Astrocyte (in vitro differentiated cells and primary cell): ENCODE measurements at regions not wholly inside any gene's neighbourhood (a gene's known extent, or its start where the extent isn't known, plus 50 kb on each side); places are given as distances from the start of the nearest gene placed in this dataset.

Experiments used
- DNase-seq: peaks from one replicate; pipeline ENCODE4 v3.0.0-alpha.2; 2010; ENCODE audit warnings: low read depth
- FAIRE-seq: peaks from 2 replicates; lab custom pipeline; 2011; peaks lifted over from hg19 to GRCh38; lab: Jason Lieb, UNC
- H2AFZ ChIP-seq: 2 replicates; pipeline ENCODE4 v1.6.0; 2012; ENCODE audit warnings: low read depth, low read length, inconsistent platforms
- H3K27ac ChIP-seq: 2 replicates; pipeline ENCODE4 v1.5.1; 2011; ENCODE audit warnings: low read depth, low read length, inconsistent platforms
- H3K27me3 ChIP-seq: 2 replicates; pipeline ENCODE4 v1.6.0; 2011; ENCODE audit warnings: low read length, inconsistent platforms; ENCODE audit not compliant: insufficient read depth
- H3K36me3 ChIP-seq: 2 replicates; pipeline ENCODE4 v1.5.1; 2011; ENCODE audit warnings: low read length, inconsistent platforms; ENCODE audit not compliant: insufficient read depth
- H3K4me1 ChIP-seq: 2 replicates; pipeline ENCODE4 v1.5.1; 2011; ENCODE audit warnings: low read length, inconsistent platforms; ENCODE audit not compliant: insufficient read depth
- H3K4me2 ChIP-seq: 2 replicates; pipeline ENCODE4 v1.6.0; 2012; ENCODE audit warnings: low read length, inconsistent platforms
- H3K4me3 ChIP-seq: 2 replicates; pipeline ENCODE4 v1.5.1; 2011; ENCODE audit warnings: low read depth, mild to moderate bottlenecking, low read length, inconsistent platforms; ENCODE audit not compliant: insufficient read depth
- H3K79me2 ChIP-seq: 2 replicates; pipeline ENCODE4 v1.6.0; 2012; ENCODE audit warnings: mild to moderate bottlenecking, low read length, inconsistent platforms; ENCODE audit not compliant: insufficient read depth
- H3K9ac ChIP-seq: 2 replicates; pipeline ENCODE4 v1.6.0; 2012; ENCODE audit warnings: mild to moderate bottlenecking, low read length, inconsistent platforms
- H3K9me3 ChIP-seq: 2 replicates; pipeline ENCODE4 v1.5.1; 2012; ENCODE audit warnings: low read depth, mild to moderate bottlenecking, low read length, inconsistent platforms; ENCODE audit not compliant: insufficient read depth
- H4K20me1 ChIP-seq: 2 replicates; pipeline ENCODE4 v1.6.0; 2012; ENCODE audit warnings: low read length, inconsistent platforms; ENCODE audit not compliant: insufficient read depth
- H3K27ac Mint-ChIP-seq: one replicate; pipeline ENCODE4 v1.8.0; 2021; ENCODE audit warnings: mild to moderate bottlenecking, mixed read lengths; ENCODE audit not compliant: unreplicated experiment
- H3K27me3 Mint-ChIP-seq: one replicate; pipeline ENCODE4 v1.8.0; 2021; ENCODE audit warnings: low read depth, mixed read lengths; ENCODE audit not compliant: unreplicated experiment
- H3K36me3 Mint-ChIP-seq: one replicate; pipeline ENCODE4 v1.8.0; 2021; ENCODE audit warnings: low read depth, mixed read lengths; ENCODE audit not compliant: unreplicated experiment
- H3K4me1 Mint-ChIP-seq: one replicate; pipeline ENCODE4 v1.8.0; 2021; ENCODE audit warnings: low read depth, mixed read lengths; ENCODE audit not compliant: unreplicated experiment
- H3K4me3 Mint-ChIP-seq: one replicate; pipeline ENCODE4 v1.8.0; 2021; ENCODE audit warnings: mild to moderate bottlenecking, moderate library complexity, mixed read lengths; ENCODE audit not compliant: unreplicated experiment
- H3K9me3 Mint-ChIP-seq: one replicate; pipeline ENCODE4 v1.8.0; 2021; ENCODE audit warnings: mild to moderate bottlenecking, mixed read lengths; ENCODE audit not compliant: unreplicated experiment
- CTCF ChIP-seq: IDR thresholded peaks from 2 replicates; pipeline ENCODE4 v1.5.1; 2011; ENCODE audit warnings: low read depth, mild to moderate bottlenecking, inconsistent platforms, low read length, moderate library complexity; ENCODE audit not compliant: insufficient read depth
- EZH2 ChIP-seq: IDR thresholded peaks from 2 replicates; pipeline ENCODE4 v1.6.1; 2012; ENCODE audit warnings: mild to moderate bottlenecking, low read length, inconsistent platforms; ENCODE audit not compliant: insufficient read depth

- H3K9me3 ChIP-seq = peaks cover 4% of the 10 kb centered on the region
- no peak overlapping the region for H3K27ac Mint-ChIP-seq
- no peak overlapping the region for H3K9ac ChIP-seq
- no peaks in the 10 kb centered on the region for H3K79me2 ChIP-seq
- H3K4me3 Mint-ChIP-seq = no peak overlapping the region
- FAIRE-seq = no peak
- H3K27me3 ChIP-seq = no peaks in the 10 kb centered on the region
- H2AFZ ChIP-seq = no peak overlapping the region
- H3K36me3 ChIP-seq = no peaks in the 10 kb centered on the region
- DNase-seq = no peak
- H3K9me3 Mint-ChIP-seq = peaks cover 2% of the 10 kb centered on the region
- H3K4me1 Mint-ChIP-seq = no peaks in the 10 kb centered on the region
- no peaks in the 10 kb centered on the region for H4K20me1 ChIP-seq
- no peaks in the 10 kb centered on the region for H3K4me1 ChIP-seq
- H3K4me3 ChIP-seq = no peak overlapping the region
- TF ChIP-seq EZH2 = no peak
- H3K27ac ChIP-seq = no peak overlapping the region
- H3K36me3 Mint-ChIP-seq = no peaks in the 10 kb centered on the region
- H3K4me2 ChIP-seq = no peak overlapping the region
- peaks cover 14% of the 10 kb centered on the region for H3K27me3 Mint-ChIP-seq
Observed at GRCh38 chr10:43827853-43828252, 179.2 kb upstream of the ZNF32 start.

- no peak overlapping the region for H3K27ac ChIP-seq
- no peak for FAIRE-seq
- peaks cover 19% of the 10 kb centered on the region for H3K27me3 Mint-ChIP-seq
- H3K36me3 ChIP-seq = no peaks in the 10 kb centered on the region
- H3K4me1 ChIP-seq = peaks cover 2% of the 10 kb centered on the region
- no peak overlapping the region for H3K4me3 ChIP-seq
- TF ChIP-seq CTCF (no peak), EZH2 (no peak)
- no peaks in the 10 kb centered on the region for H3K27me3 ChIP-seq
- peaks cover 4% of the 10 kb centered on the region for H3K4me1 Mint-ChIP-seq
- no peak for DNase-seq
- H2AFZ ChIP-seq = no peak overlapping the region
- H3K4me3 Mint-ChIP-seq = no peak overlapping the region
- H3K27ac Mint-ChIP-seq = no peak overlapping the region
- H3K9me3 Mint-ChIP-seq = peaks cover 4% of the 10 kb centered on the region
- H4K20me1 ChIP-seq = no peaks in the 10 kb centered on the region
- peaks cover 4% of the 10 kb centered on the region for H3K9me3 ChIP-seq
- no peak overlapping the region for H3K9ac ChIP-seq
- H3K79me2 ChIP-seq = no peaks in the 10 kb centered on the region
- no peak overlapping the region for H3K4me2 ChIP-seq
- no peaks in the 10 kb centered on the region for H3K36me3 Mint-ChIP-seq
Observed at GRCh38 chr10:43825984-43826383, 177.3 kb upstream of the ZNF32 start.

- no peak overlapping the region for H3K9ac ChIP-seq
- Mint-ChIP-seq H3K4me1 (peaks cover 6% of the 10 kb centered on the region), H3K4me3 (no peak overlapping the region), H3K27ac (no peak overlapping the region), H3K27me3 (peaks cover 19% of the 10 kb centered on the region), H3K9me3 (peaks cover 4% of the 10 kb centered on the region), H3K36me3 (no peaks in the 10 kb centered on the region)
- no peak for FAIRE-seq
- H3K36me3 ChIP-seq = no peaks in the 10 kb centered on the region
- no peak for DNase-seq
- H2AFZ ChIP-seq = no peak overlapping the region
- H3K27ac ChIP-seq = no peak overlapping the region
- H3K4me1 ChIP-seq = peaks cover 4% of the 10 kb centered on the region
- H3K9me3 ChIP-seq = peaks cover 4% of the 10 kb centered on the region
- no peak overlapping the region for H3K4me2 ChIP-seq
- H4K20me1 ChIP-seq = no peaks in the 10 kb centered on the region
- H3K79me2 ChIP-seq = no peaks in the 10 kb centered on the region
- no peaks in the 10 kb centered on the region for H3K27me3 ChIP-seq
- no peak overlapping the region for H3K4me3 ChIP-seq
- TF ChIP-seq EZH2 (no peak), CTCF (no peak)
Observed at GRCh38 chr10:43825421-43825820, 176.7 kb upstream of the ZNF32 start.
